HEK293 (cell line): ENCODE measurements at regions not wholly inside any gene's neighbourhood (a gene's known extent, or its start where the extent isn't known, plus 50 kb on each side); places are given as distances from the start of the nearest gene placed in this dataset.

Experiments used
- CTCF ChIA-PET: fragments of 350-600 bp; formaldehyde crosslinking; extraction: SDS; loops from one replicate; lab custom pipeline; 2021; ENCODE audit warnings: antibody characterized with exemption; lab: Yijun Ruan, JAX
- POLR2A ChIA-PET: fragments of 300-600 bp; formaldehyde crosslinking; extraction: SDS; loops from one replicate; lab custom pipeline; 2020; ENCODE audit warnings: antibody characterized with exemption, inconsistent platforms; lab: Yijun Ruan, JAX
- H3K27ac ChIP-seq: fragments of 200-500 bp; sonication (Bioruptor generic); 2 replicates; pipeline ENCODE4 v1.5.1; 2014; ENCODE audit warnings: low read depth, low read length, control low read depth, inconsistent platforms; ENCODE audit errors: extremely low read depth
- H3K36me3 ChIP-seq, 2 experiments: fragments of 200-500 bp in 1 of 2; sonication (Bioruptor generic) in 1 of 2; 1 replicate in 1 of 2; 2 replicates in 1 of 2; pipeline ENCODE4 v1.5.1; 2014 to 2017; ENCODE audit warnings: inconsistent platforms in 2 of 2, low read length in 2 of 2; ENCODE audit not compliant: control insufficient read depth in 2 of 2, insufficient read depth in 1 of 2
- H3K4me1 ChIP-seq: fragments of 200-500 bp; sonication (Bioruptor generic); 2 replicates; pipeline ENCODE4 v1.5.1; 2014; ENCODE audit warnings: mild to moderate bottlenecking, low read length, inconsistent platforms; ENCODE audit not compliant: control insufficient read depth, insufficient read depth
- H3K4me3 ChIP-seq: 2 replicates; pipeline ENCODE4 v1.5.1; 2011; ENCODE audit warnings: low read depth, mild to moderate bottlenecking, control low read depth, low read length, moderate library complexity
- H3K9me3 ChIP-seq: fragments of 200-500 bp; sonication (Bioruptor generic); 2 replicates; pipeline ENCODE4 v1.5.1; 2014; ENCODE audit warnings: low read depth, low read length, inconsistent platforms; ENCODE audit not compliant: control insufficient read depth, insufficient read depth
- BCL11A ChIP-seq: fragments of 450-650 bp; formaldehyde crosslinking; IDR thresholded peaks from 2 replicates; pipeline ENCODE4 v1.5.1; 2016; ENCODE audit warnings: low read depth, missing biosample characterization, missing genetic modification characterization
- EGR2 ChIP-seq: fragments of 450-650 bp; formaldehyde crosslinking; IDR thresholded peaks from 2 replicates; pipeline ENCODE4 v1.5.1; 2016; ENCODE audit warnings: low read depth, missing biosample characterization, missing genetic modification characterization
- GLI2 ChIP-seq: fragments of 450-650 bp; formaldehyde crosslinking; IDR thresholded peaks from 2 replicates; pipeline ENCODE4; 2017; ENCODE audit warnings: missing biosample characterization, missing genetic modification characterization, low read depth, borderline replicate concordance
- MZF1 ChIP-seq: fragments of 450-650 bp; formaldehyde crosslinking; IDR thresholded peaks from 2 replicates; pipeline ENCODE4 v1.5.1; 2017; ENCODE audit warnings: missing biosample characterization, missing genetic modification characterization, borderline replicate concordance
- SETDB1 ChIP-seq: IDR thresholded peaks from one replicate; pipeline ENCODE4 v1.6.1; 2017; ENCODE audit warnings: mild to moderate bottlenecking, low read length, moderate library complexity, mixed read lengths; ENCODE audit not compliant: insufficient read length
- ZBTB17 ChIP-seq: fragments of 450-650 bp; formaldehyde crosslinking; IDR thresholded peaks from 2 replicates; pipeline ENCODE4 v1.5.1; 2016; ENCODE audit warnings: missing biosample characterization, missing genetic modification characterization
- ZNF121 ChIP-seq: fragments of 450-650 bp; formaldehyde crosslinking; IDR thresholded peaks from 2 replicates; pipeline ENCODE4 v1.5.1; 2016; ENCODE audit warnings: missing biosample characterization, missing genetic modification characterization
- ZNF155 ChIP-seq: fragments of 450-650 bp; formaldehyde crosslinking; IDR thresholded peaks from 2 replicates; pipeline ENCODE4 v1.5.1; 2016; ENCODE audit warnings: missing biosample characterization, missing genetic modification characterization
- ZNF174 ChIP-seq: fragments of 450-650 bp; formaldehyde crosslinking; IDR thresholded peaks from 2 replicates; pipeline ENCODE4 v1.5.0; 2017; ENCODE audit warnings: missing biosample characterization, mild to moderate bottlenecking, missing genetic modification characterization
- ZNF184 ChIP-seq: fragments of 450-650 bp; IDR thresholded peaks from 2 replicates; pipeline ENCODE4 v1.5.1; 2018; ENCODE audit warnings: missing biosample characterization, mild to moderate bottlenecking, missing genetic modification characterization
- ZNF211 ChIP-seq: fragments of 450-650 bp; formaldehyde crosslinking; IDR thresholded peaks from 2 replicates; pipeline ENCODE4 v1.5.1; 2016; ENCODE audit warnings: low read depth, missing biosample characterization, missing genetic modification characterization
- ZNF26 ChIP-seq: fragments of 450-650 bp; formaldehyde crosslinking; IDR thresholded peaks from 2 replicates; pipeline ENCODE4 v1.5.1; 2016; ENCODE audit warnings: missing biosample characterization, missing genetic modification characterization
- ZNF266 ChIP-seq: fragments of 450-650 bp; formaldehyde crosslinking; IDR thresholded peaks from 2 replicates; pipeline ENCODE4 v1.5.1; 2016; ENCODE audit warnings: missing biosample characterization, missing genetic modification characterization, low read depth
- ZNF324 ChIP-seq: fragments of 450-650 bp; formaldehyde crosslinking; IDR thresholded peaks from 2 replicates; pipeline ENCODE4 v1.5.1; 2016; ENCODE audit warnings: missing biosample characterization, missing genetic modification characterization
- ZNF341 ChIP-seq: fragments of 450-650 bp; formaldehyde crosslinking; IDR thresholded peaks from 2 replicates; pipeline ENCODE4; 2016; ENCODE audit warnings: low read depth, missing biosample characterization, missing genetic modification characterization
- ZNF394 ChIP-seq: fragments of 450-650 bp; formaldehyde crosslinking; IDR thresholded peaks from 2 replicates; pipeline ENCODE4 v1.5.1; 2016; ENCODE audit warnings: missing biosample characterization, missing genetic modification characterization, mild to moderate bottlenecking, moderate library complexity, borderline replicate concordance
- ZNF48 ChIP-seq: fragments of 450-650 bp; formaldehyde crosslinking; IDR thresholded peaks from 2 replicates; pipeline ENCODE4 v1.5.1; 2016; ENCODE audit warnings: missing biosample characterization, missing genetic modification characterization
- ZNF501 ChIP-seq: fragments of 450-650 bp; formaldehyde crosslinking; IDR thresholded peaks from 2 replicates; pipeline ENCODE4 v1.5.1; 2016; ENCODE audit warnings: missing biosample characterization, missing genetic modification characterization
- ZNF555 ChIP-seq: fragments of 450-650 bp; formaldehyde crosslinking; conservative IDR thresholded peaks from 2 replicates; pipeline ENCODE4 v1.5.1; 2017; ENCODE audit warnings: missing biosample characterization, mild to moderate bottlenecking, missing genetic modification characterization, inconsistent platforms
- ZNF658 ChIP-seq: fragments of 450-650 bp; formaldehyde crosslinking; IDR thresholded peaks from 2 replicates; pipeline ENCODE4; 2016; ENCODE audit warnings: missing biosample characterization, missing genetic modification characterization
- ZNF677 ChIP-seq: fragments of 450-650 bp; IDR thresholded peaks from 2 replicates; pipeline ENCODE4 v1.5.0; 2018; ENCODE audit warnings: missing biosample characterization, mild to moderate bottlenecking, missing genetic modification characterization, moderate library complexity
- ZNF791 ChIP-seq: fragments of 450-650 bp; formaldehyde crosslinking; IDR thresholded peaks from 2 replicates; pipeline ENCODE4 v1.5.1; 2016; ENCODE audit warnings: missing biosample characterization, missing genetic modification characterization
- ZNF843 ChIP-seq: fragments of 450-650 bp; formaldehyde crosslinking; IDR thresholded peaks from 2 replicates; pipeline ENCODE4 v1.5.1; 2016; ENCODE audit warnings: missing biosample characterization, missing genetic modification characterization
- TF ChIP-seq, protein P1 (sequence below): fragments of 450-650 bp; formaldehyde crosslinking; conservative IDR thresholded peaks from 2 replicates; pipeline ENCODE4 v1.5.1; 2016; ENCODE audit warnings: low read depth, missing biosample characterization, missing genetic modification characterization
- TF ChIP-seq, protein P2 (sequence below): fragments of 450-650 bp; formaldehyde crosslinking; IDR thresholded peaks from 2 replicates; pipeline ENCODE4 v1.5.1; 2016; ENCODE audit warnings: missing biosample characterization, missing genetic modification characterization

DNA sequence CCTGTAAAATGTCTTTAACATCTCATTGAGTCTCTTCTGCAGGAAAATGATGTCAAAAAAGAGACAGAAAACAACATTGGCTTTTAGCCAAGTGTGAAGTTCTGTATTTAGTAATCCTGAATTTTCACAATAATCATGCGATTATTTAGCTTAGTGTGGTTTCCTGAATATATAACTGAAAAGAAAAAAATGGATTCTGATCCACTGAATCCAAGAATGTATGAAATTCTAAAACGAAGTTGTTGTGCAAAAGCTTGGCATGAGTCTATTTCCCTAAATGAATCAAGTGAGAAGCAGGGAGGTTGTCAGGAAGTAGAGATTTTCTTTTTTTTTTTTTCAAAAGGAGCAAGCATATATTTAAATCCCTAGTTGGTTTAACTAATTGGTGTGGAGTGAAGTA is 145.9 kb upstream of the CDH6 start:
- CTCF ChIA-PET: interaction anchor here (0.6 kb wide), 2 partner anchors 122 to 1331 kb away, joined by 3 to 5 read pairs; no protein-coding TSS in a partner anchor

GRCh38 chr5:31047007-31047406 is 146.5 kb upstream of the CDH6 start:
- Histone ChIP-seq H3K27ac (no peak overlapping the region), H3K9me3 (no peaks in the 10 kb centered on the region), H3K4me1 (no peaks in the 10 kb centered on the region), H3K36me3 (no peaks in the 10 kb centered on the region), H3K4me3 (no peak overlapping the region)
- TF ChIP-seq ZNF155 (tag by site-specific recombination): no peak
- TF ChIP-seq, protein P1, sequence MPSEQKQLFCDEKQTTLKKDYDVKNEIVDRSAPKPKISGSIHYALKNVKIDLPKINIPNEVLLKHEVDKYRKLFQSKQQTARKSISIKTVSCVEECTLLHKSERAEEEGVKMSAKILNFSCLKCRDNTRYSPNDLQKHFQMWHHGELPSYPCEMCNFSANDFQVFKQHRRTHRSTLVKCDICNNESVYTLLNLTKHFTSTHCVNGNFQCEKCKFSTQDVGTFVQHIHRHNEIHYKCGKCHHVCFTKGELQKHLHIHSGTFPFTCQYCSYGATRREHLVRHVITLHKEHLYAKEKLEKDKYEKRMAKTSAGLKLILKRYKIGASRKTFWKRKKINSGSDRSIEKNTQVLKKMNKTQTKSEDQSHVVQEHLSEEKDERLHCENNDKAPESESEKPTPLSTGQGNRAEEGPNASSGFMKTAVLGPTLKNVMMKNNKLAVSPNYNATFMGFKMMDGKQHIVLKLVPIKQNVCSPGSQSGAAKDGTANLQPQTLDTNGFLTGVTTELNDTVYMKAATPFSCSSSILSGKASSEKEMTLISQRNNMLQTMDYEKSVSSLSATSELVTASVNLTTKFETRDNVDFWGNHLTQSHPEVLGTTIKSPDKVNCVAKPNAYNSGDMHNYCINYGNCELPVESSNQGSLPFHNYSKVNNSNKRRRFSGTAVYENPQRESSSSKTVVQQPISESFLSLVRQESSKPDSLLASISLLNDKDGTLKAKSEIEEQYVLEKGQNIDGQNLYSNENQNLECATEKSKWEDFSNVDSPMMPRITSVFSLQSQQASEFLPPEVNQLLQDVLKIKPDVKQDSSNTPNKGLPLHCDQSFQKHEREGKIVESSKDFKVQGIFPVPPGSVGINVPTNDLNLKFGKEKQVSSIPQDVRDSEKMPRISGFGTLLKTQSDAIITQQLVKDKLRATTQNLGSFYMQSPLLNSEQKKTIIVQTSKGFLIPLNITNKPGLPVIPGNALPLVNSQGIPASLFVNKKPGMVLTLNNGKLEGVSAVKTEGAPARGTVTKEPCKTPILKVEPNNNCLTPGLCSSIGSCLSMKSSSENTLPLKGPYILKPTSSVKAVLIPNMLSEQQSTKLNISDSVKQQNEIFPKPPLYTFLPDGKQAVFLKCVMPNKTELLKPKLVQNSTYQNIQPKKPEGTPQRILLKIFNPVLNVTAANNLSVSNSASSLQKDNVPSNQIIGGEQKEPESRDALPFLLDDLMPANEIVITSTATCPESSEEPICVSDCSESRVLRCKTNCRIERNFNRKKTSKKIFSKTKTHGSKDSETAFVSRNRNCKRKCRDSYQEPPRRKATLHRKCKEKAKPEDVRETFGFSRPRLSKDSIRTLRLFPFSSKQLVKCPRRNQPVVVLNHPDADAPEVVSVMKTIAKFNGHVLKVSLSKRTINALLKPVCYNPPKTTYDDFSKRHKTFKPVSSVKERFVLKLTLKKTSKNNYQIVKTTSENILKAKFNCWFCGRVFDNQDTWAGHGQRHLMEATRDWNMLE: no peak
- TF ChIP-seq ZNF843: no peak
- TF ChIP-seq ZNF658 (tag by site-specific recombination): no peak
- TF ChIP-seq ZNF174 (tag by site-specific recombination): no peak
- no peak for TF ChIP-seq GLI2 (tag by site-specific recombination)
- no peak for TF ChIP-seq ZNF26 (tag by site-specific recombination)
- no peak for TF ChIP-seq ZNF266 (tag by site-specific recombination)
- no peak for TF ChIP-seq ZNF324
- no peak for TF ChIP-seq ZNF394 (tag by site-specific recombination)
- TF ChIP-seq ZNF501 (tag by site-specific recombination): no peak
- TF ChIP-seq ZNF555 (tag by site-specific recombination): no peak
- TF ChIP-seq ZNF341 (tag by site-specific recombination): no peak
- no peak for TF ChIP-seq BCL11A (tag by site-specific recombination)
- TF ChIP-seq MZF1 (tag by site-specific recombination): no peak
- POLR2A ChIA-PET: no interaction called here
- CTCF ChIA-PET: interaction anchor here (0.6 to 1.0 kb wide), 2 partner anchors 122 to 140 kb away, joined by 3 to 5 read pairs; no protein-coding TSS in a partner anchor

More for the DNA sequence above, 145.9 kb upstream of the CDH6 start:
- TF ChIP-seq, protein P2, sequence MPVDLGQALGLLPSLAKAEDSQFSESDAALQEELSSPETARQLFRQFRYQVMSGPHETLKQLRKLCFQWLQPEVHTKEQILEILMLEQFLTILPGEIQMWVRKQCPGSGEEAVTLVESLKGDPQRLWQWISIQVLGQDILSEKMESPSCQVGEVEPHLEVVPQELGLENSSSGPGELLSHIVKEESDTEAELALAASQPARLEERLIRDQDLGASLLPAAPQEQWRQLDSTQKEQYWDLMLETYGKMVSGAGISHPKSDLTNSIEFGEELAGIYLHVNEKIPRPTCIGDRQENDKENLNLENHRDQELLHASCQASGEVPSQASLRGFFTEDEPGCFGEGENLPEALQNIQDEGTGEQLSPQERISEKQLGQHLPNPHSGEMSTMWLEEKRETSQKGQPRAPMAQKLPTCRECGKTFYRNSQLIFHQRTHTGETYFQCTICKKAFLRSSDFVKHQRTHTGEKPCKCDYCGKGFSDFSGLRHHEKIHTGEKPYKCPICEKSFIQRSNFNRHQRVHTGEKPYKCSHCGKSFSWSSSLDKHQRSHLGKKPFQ (tag by site-specific recombination): no peak
- TF ChIP-seq ZNF677 (tag by site-specific recombination) (no peak), ZNF341 (tag by site-specific recombination) (no peak), SETDB1 (no peak), ZBTB17 (no peak), ZNF48 (tag by site-specific recombination) (no peak), ZNF211 (tag by site-specific recombination) (no peak), EGR2 (tag by site-specific recombination) (no peak), ZNF184 (tag by site-specific recombination) (no peak), ZNF791 (tag by site-specific recombination) (no peak), ZNF121 (tag by site-specific recombination) (no peak)
- H3K4me1 ChIP-seq: no peaks in the 10 kb centered on the region
- no peak overlapping the region for H3K4me3 ChIP-seq
- no peaks in the 10 kb centered on the region for H3K9me3 ChIP-seq
- no peaks in the 10 kb centered on the region for H3K36me3 ChIP-seq
- no peak overlapping the region for H3K27ac ChIP-seq
- POLR2A ChIA-PET: no interaction called here
